Erythroblast (primary cell): ENCODE measurements at regions not wholly inside any gene's neighbourhood (a gene's known extent, or its start where the extent isn't known, plus 50 kb on each side); places are given as distances from the start of the nearest gene placed in this dataset.

Experiments used
- DNase-seq, 2 experiments: peaks; one replicate each; lab custom pipeline; 2025; lab: John Stamatoyannopoulos, UW
- GATA1 ChIP-seq: IDR thresholded peaks from 2 replicates; pipeline ENCODE4 v1.6.1; 2011; ENCODE audit warnings: low read depth, mild to moderate bottlenecking, control low read depth, low read length, moderate library complexity
- POLR2A ChIP-seq: IDR thresholded peaks from 2 replicates; pipeline ENCODE4 v1.6.1; 2011; ENCODE audit warnings: mild to moderate bottlenecking, low read length

- TF ChIP-seq POLR2A = no peak
- no peak for TF ChIP-seq GATA1
- no peak for DNase-seq
These were observed 143.6 kb upstream of the KCNG1 start for GRCh38 chr20:51166489-51166888.

DNA sequence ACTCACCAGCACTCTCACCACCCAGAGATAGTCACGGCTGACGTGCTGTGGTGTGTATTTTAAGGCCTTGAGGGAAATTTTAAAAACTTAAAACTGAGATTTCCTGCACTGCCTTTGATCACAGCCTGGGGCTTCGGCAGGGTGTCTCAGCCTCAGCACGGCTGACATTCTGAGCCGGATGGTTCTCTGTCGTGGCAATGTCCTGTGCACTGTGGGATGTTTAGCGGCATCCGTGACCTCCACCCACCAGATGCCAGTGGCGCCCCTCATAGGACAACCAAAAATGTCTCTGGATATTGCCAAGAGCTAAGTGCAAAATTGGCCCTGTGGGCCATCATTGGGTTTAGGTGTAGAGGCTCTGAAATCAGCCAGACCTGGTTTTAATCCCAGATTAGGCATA lies 142.2 kb upstream of the KCNG1 start:
- DNase-seq = no peak
- TF ChIP-seq POLR2A (no peak), GATA1 (no peak)

DNA sequence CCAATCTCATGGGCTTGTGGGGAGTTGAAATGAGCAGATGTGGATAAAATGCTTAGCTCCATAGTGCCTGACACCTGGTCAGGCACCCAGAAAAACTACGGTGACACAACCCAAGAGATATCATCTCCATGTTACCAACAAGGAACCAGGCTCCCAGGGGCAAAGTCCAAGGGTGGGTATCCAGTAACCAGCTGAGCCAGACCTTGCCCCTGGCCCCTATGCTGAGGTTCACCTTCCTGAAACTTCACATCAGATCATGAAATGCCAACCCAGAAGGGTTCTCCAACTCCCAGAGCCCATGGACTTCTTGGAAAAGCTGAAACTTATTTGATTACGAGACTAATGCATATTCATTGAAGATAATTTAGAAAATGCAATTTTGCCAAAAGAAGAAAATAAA lies 141.8 kb upstream of the KCNG1 start:
- DNase-seq = no peak
- TF ChIP-seq POLR2A (no peak), GATA1 (no peak)

DNA sequence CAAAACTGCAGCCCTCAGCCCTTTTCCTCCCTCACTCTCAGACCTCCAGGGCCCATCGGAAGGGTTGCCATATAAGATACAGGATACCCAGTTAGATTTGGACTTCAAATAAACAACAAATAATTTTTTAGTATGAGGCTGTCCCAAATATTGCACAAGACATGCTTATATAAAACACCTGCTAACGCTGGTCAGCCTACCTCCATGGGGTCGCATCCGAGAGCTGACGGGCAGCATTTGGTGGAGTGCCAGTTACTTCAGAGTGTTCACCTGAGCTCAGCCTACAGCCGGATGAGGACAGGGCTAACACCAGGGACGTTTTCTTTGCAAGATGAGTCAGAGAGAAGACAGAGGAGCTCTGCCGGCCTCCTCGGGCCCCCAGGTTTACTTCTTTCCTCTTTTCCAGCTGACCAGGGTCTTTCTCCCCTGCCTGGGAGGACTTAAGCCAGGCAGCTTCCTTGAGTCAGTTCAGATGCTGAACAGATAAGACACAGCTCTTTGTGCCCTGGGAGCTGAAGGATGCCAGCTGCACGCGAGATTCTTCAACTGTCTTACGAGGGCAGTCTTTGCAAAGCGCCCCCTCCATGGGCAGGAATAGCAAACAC lies 141.2 kb upstream of the KCNG1 start:
- TF ChIP-seq POLR2A = no peak
- TF ChIP-seq GATA1 = no peak
- no peak for DNase-seq

DNA sequence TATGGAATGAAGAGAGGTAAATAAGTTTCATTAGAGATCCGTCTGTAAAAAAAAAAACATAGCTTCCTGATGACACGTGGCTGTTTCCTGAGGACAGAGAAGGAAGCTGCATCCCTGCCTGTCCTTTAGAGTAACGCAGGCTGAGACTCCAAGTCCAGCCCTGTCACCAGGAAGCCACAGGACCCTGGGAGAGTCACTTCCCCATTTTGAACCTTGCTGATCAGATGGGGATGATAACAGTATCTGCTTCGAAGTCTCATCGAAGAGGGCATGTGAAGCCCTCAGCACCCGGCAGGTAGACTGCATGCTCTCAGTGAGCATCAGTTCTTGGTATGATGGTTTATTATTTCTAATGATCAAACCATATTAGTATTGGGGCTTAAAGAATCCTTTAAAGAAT lies 139.1 kb upstream of the KCNG1 start:
- DNase-seq = no peak

GRCh38 chr20:51160821-51161220 lies 137.9 kb upstream of the KCNG1 start:
- DNase-seq = no peak
- TF ChIP-seq POLR2A = no peak
- no peak for TF ChIP-seq GATA1

More for the DNA sequence above, 139.1 kb upstream of the KCNG1 start:
- TF ChIP-seq POLR2A (no peak), GATA1 (no peak)

- TF ChIP-seq POLR2A (no peak), GATA1 (no peak)
- DNase-seq = no peak
These were observed 137.1 kb upstream of the KCNG1 start for GRCh38 chr20:51159981-51160380.

DNA sequence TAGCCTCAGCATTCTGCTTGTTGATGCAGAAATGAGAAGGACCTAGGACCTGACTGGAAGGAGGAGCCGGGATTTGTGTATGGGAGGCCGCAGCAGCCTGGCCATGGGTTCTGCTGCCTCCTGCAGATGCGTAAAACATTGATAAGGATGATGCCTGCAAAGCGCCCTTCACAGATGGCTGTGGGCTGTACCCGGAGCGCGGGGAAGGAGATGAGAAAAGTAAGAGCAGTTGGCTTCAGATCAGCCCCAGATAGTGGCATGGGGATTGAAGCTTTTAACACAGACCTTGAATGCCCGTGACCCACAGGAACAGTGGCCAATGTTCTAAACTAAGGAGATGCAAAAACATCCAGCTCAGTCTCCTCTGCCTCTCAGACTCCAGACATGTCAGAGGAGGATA lies 136.4 kb upstream of the KCNG1 start:
- TF ChIP-seq POLR2A = no peak
- no peak for TF ChIP-seq GATA1
- no peak for DNase-seq

DNA sequence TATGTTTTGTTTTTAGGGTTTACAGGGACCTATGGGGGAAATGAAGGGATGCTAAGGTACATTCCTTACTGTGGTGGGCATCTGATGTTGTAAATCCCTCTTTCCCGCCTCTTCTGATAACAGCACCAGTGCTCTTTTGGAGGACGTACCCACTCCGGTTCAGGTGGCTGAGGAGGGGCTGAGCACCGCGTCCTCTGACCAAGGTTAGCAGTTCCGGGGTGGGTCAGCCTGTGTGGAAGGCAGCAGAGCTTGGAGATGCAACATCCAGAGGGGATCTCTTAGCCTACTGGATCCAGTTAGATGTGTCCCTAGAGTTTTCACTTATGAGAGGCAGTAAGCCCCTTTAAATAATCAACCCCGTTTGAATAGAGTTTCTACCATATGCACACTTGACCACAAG lies 135.3 kb upstream of the KCNG1 start:
- TF ChIP-seq POLR2A (no peak), GATA1 (no peak)
- DNase-seq = no peak

DNA sequence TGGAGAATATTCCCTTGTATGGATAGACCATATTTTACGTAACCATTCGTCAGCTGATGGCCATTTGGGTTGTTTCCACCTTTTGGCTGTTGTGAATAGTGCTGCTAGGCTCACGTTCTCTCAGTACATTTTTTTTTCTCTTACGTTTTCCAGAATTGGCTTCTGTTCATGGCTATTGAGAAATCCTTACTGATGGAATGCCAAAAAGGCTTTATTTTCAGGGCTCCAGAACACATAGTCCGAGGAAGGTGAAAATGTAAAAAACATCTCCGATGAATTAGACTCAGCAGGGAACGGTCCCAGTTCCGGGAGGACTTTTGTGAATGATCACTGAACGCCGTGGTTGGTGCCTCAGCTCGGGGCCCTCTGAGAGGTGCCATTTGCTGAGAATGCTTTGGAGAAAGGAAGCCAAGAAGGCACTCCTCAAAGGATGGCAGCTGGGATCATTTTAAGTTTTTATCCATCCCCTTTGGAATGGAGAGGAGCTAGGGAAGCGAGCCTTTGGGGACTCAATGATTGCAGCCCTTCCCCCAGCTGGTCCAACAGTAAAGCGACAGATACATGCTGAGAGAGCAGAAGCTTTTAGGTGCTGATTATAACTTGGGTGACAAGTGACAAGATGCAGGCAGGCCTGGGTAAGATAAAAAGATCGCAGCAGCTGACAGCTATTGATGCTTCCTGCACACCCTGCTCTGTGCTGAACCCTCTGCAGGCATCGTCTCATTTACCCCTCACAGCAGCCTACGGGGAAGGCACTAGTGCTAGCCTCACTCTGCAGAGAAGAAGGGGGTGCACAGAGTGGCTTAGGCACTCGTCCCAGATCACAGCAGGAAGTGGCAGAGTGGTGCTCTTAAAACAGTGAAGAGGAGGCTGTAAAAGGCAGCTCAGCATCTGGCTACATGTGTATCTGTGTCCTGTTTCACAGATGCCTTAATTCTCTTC lies 133.4 kb upstream of the KCNG1 start:
- no peak for DNase-seq
- TF ChIP-seq POLR2A (no peak), GATA1 (no peak)

GRCh38 chr20:51154708-51155690 lies 132.1 kb upstream of the KCNG1 start:
- DNase-seq = no peak
- TF ChIP-seq GATA1 = no peak
- TF ChIP-seq POLR2A = no peak

DNA sequence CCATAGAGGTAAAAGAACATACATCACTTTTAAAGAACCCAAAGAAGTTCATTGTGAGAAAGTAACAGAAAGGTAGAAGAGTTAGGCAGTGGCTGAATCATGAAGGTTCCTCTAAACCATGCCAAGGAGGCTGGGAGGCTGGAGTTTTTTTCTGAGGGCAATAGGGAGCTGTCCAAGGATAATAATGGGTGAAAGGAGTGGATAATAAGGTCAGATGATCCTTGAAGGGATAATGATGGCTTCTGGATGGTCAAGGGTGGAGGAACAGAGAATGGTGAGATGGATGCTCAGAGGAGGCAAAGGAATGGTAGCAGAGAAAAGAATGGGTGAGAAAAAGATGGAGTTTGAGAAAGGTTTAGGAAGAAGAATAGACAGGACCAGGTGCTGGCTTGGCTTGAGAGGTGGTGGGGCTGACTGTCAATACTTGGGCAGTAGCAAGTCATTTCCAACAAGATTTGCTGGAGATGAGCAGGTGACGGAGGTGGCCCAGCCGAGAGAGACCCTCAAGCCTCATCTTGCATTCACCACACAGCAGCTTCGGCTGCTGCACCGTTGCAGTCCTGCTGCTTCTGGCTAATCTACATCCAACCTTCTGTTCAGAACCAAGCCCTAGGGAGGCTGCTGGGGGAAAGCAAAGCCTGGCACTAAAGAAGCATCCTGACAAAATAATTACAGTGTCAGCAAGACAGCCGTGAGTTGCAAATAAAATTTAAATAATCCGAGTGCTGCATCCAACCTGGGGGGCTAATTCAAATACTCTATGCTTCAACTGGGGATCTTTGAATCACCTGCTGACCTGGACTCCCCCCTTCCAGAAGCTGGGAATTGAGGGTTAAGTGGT lies 131.2 kb upstream of the KCNG1 start:
- no peak for DNase-seq
- no peak for TF ChIP-seq GATA1
- TF ChIP-seq POLR2A = no peak

- DNase-seq = no peak
- TF ChIP-seq GATA1 (no peak), POLR2A (no peak)
These were observed 126.0 kb upstream of the KCNG1 start for GRCh38 chr20:51148941-51149340.
